GM13976 (cell line): ENCODE measurements at regions not wholly inside any gene's neighbourhood (a gene's known extent, or its start where the extent isn't known, plus 50 kb on each side); places are given as distances from the start of the nearest gene placed in this dataset.

Experiments used
- DNase-seq: peaks from one replicate; pipeline ENCODE4 v3.0.0; 2012; ENCODE audit warnings: low spot score
- CTCF ChIP-seq: IDR thresholded peaks from 2 replicates; pipeline ENCODE4 v1.5.1; 2012; ENCODE audit warnings: borderline replicate concordance, mild to moderate bottlenecking; ENCODE audit not compliant: insufficient read depth; ENCODE audit errors: extremely low read depth, missing control alignments, control extremely low read depth
- in situ Hi-C: fragments of 300-500 bp; cut with MboI; formaldehyde crosslinking; loops from one replicate; pipeline ENCODE4 v1.12.0; 2022; ENCODE audit warnings: low sequenced_read_pairs, mixed read lengths, inconsistent platforms; ENCODE audit not compliant: unreplicated experiment

- TF ChIP-seq CTCF = peak; percentile 91
- in situ Hi-C loops = no loop called here
- DNase-seq = peak; percentile 26
These were observed 536.6 kb downstream of the SOX6 start for GRCh38 chr11:15819679-15820286.

GRCh38 chr11:15821451-15821850, 534.9 kb downstream of the SOX6 start:
- in situ Hi-C loops = no loop called here
- TF ChIP-seq CTCF = no peak

DNA sequence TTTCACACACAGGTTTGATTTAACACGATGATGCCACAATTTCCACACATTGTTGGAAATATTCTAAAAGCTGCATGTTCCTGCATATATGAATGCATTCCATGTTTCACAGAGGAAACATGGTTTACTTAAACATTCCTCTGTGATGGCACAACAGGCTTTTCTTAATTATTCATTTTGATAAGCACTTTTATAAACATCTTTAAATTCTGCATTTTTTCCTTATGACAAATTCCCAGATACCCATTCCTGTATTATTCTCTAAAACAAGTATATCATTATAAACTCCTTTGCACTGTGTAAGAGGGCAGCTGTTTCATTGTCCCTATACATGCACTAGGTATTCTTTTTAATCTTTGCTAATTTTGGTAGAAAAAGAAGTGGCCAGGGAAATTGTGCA, 532.3 kb downstream of the SOX6 start:
- in situ Hi-C loops = no loop called here

More at GRCh38 chr11:15821451-15821850, 534.9 kb downstream of the SOX6 start:
- DNase-seq = no peak

GRCh38 chr11:15825976-15826650, 530.2 kb downstream of the SOX6 start:
- in situ Hi-C loops = loop anchor here (25.0 kb wide), 1 partner anchor 786 kb away; no protein-coding TSS in a partner anchor
- no peak for TF ChIP-seq CTCF
- no peak for DNase-seq

More for the DNA sequence above, 532.3 kb downstream of the SOX6 start:
- no peak for TF ChIP-seq CTCF
- no peak for DNase-seq

GRCh38 chr11:15826826-15827225, 529.5 kb downstream of the SOX6 start:
- in situ Hi-C loops = loop anchor here (25.0 kb wide), 1 partner anchor 785 kb away; no protein-coding TSS in a partner anchor
- DNase-seq = peak; percentile 13

GRCh38 chr11:15828215-15828853, 528.0 kb downstream of the SOX6 start:
- no peak for DNase-seq
- TF ChIP-seq CTCF = no peak
- in situ Hi-C loops = loop anchor here (25.0 kb wide), 1 partner anchor 784 kb away; no protein-coding TSS in a partner anchor

More at GRCh38 chr11:15826826-15827225, 529.5 kb downstream of the SOX6 start:
- peak; percentile 36 for TF ChIP-seq CTCF
